ENCODE measurements at regions not wholly inside any gene's neighbourhood (a gene's known extent, or its start where the extent isn't known, plus 50 kb on each side); places are given as distances from the start of the nearest gene placed in this dataset.

DNA sequence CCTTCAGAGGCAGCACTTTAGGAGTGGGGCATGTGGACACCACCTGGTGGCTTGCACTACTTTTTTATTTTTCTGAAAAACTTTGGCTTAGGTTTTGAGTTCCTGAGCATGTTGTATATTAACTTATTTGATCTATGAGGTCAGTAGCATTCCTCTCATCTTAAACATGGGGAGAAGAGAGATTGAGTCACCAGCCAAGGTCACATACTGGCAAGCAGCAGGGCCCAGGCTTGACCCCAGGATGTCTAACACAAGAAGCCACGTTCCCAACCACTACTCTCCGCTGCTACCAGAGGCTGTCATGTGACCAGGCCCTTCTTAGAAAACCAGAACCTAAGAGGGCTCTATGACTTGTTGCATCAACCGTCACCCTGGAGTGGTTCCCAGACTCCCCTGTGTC lies 210.3 kb upstream of the GPR26 start:
- no peak for DNase-seq (ENCODE audit: low read depth)

- no peak for DNase-seq (ENCODE audit: low read depth)
Observed at GRCh38 chr10:123458933-123459332, 207.2 kb upstream of the GPR26 start.

DNA sequence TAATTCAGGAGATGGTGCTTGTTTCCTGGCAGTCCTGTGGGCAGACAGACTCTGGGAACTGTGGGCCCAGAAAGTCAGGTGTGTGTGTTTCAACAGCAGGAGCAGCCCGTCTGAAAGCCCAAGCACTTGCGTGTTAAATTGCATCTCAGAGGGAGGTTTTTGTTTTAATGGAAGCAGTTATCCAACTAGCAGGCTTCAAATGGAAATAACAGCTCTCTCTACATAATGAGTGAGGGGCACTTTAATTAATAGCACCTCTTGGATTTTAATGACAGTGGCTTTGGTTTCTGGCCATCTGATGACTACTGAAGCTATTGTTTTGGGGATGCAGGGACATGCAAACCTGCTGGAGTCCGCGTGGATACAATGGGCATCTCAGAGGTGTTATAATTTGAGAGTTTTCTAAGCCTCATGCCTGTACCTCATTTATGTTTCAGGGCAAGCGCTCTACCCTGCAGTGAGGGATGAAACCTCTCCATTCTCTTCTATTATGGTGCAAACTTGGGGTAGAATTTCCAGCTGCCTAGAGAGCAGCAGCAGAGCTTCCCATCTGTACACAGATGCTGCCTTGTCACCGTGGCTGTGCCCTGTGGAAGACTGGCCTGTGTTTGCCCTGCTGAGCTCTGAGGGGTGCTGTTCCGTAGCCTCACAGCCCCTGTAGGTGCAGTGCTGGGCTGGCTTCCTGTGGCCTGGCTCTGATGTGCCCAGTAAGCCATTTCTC lies 206.6 kb upstream of the GPR26 start:
- no peak for DNase-seq (ENCODE audit: low read depth)

GRCh38 chr10:123462246-123462645 lies 203.9 kb upstream of the GPR26 start:
- DNase-seq (ENCODE audit: low read depth) = no peak

GRCh38 chr10:123462756-123463155 lies 203.4 kb upstream of the GPR26 start:
- DNase-seq (ENCODE audit: low read depth) = no peak

DNA sequence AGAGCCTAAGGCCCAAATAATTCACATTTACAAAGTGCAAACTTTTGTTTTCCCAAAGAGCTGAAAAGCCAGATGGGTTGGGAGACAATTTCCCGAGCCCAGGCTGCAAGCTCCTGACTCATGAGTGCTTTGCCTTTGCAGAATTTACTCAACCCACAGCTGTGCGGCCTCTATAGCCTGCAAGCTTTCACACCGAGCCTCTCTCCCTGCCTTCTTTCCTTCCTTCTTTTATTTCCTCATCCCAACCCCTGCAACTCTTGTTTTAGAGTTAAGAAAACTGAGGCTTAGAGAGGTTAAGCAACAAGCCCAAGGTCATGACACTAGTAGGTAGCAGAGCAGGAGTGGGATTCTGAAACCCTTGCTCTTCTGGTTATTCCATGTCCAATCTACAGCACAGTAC lies 203.0 kb upstream of the GPR26 start:
- no peak for DNase-seq (ENCODE audit: low read depth)

DNA sequence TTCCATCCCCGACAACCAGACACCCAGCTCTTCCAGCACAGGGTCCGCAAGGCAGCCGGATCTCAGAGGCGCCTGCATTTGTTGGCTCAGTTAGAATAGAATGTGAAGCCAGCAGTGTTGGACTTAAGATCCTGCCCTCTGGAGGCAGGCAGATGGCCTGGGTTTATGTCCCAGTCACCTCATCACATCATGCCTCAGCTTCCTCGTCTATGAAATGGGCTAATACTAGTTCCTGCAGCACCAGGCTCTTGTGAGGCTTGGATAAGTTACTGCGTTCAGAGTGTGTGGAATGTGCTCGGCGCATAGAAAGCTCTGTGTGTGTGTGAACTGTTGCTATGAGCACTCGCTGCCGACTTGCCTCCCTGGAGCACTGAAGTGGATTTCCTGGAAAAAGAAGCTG lies 202.5 kb upstream of the GPR26 start:
- no peak for DNase-seq (ENCODE audit: low read depth)

GRCh38 chr10:123464430-123465323 lies 201.5 kb upstream of the GPR26 start:
- no peak for DNase-seq (ENCODE audit: low read depth)

GRCh38 chr10:123470336-123470921 lies 195.7 kb upstream of the GPR26 start:
- DNase-seq (ENCODE audit: low read depth) = no peak

- DNase-seq (ENCODE audit: low read depth) = no peak
Observed at GRCh38 chr10:123471811-123472210, 194.3 kb upstream of the GPR26 start.

DNA sequence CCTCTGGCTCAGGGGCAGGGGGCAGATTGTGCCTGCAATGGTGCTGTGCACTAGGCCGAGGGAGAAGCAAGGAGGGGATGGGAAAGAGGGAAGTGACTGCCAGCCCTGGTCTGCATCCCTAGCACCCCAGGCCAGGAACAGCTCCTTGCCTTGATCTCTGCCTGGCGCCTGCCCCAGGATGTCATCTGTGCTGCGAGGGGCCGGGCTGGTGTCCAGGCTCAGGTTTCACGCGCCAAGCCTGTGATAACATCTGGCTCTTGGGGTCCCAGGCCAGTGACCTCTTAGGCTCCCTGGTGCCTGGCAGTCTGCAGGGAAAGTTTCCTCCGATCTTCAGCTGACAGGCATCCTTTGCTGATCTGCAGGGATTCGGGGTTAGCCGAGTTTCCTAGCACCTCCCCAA lies 193.5 kb upstream of the GPR26 start:
- DNase-seq (ENCODE audit: low read depth) = no peak

DNA sequence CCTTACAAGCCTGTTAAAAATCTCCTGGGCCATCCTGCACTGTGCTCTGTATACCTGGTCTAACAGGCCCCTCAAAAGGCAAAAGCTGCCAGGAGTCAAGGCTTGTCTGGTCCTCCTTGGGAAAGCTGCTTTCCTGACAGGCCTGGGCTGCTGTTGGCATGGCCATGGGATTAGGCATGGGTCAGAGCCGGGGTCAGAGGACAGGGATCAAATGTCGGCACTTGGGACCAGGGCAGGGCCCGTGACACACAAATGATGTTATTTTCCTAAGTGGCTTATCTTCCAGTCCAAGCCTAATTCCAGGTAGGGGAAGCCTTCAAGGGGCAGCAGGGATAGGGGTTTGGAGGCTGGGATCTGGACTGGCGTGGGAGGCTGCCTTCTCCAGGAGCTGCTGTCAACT lies 191.5 kb upstream of the GPR26 start:
- DNase-seq (ENCODE audit: low read depth) = no peak

GRCh38 chr10:123475466-123475865 lies 190.7 kb upstream of the GPR26 start:
- no peak for DNase-seq (ENCODE audit: low read depth)

DNA sequence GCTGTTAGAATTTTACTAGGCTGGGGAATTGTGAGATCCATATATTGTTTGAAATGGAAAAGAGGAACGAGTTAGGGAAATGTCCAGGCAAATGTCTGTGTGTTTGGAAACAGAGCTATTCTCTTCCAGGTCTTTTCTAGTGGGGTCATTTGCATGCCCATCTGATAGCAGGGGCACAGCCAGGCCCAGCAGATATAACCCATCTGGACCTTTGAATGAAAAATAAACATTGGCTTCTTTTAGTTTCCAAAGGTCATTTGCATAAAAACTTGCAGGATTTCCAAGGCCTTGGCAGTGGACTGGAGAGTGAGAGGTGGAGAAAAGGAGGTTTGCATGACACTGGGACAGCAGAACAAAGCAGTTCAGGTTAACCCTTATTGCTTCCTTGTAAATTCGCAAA lies 188.0 kb upstream of the GPR26 start:
- no peak for DNase-seq (ENCODE audit: low read depth)

DNA sequence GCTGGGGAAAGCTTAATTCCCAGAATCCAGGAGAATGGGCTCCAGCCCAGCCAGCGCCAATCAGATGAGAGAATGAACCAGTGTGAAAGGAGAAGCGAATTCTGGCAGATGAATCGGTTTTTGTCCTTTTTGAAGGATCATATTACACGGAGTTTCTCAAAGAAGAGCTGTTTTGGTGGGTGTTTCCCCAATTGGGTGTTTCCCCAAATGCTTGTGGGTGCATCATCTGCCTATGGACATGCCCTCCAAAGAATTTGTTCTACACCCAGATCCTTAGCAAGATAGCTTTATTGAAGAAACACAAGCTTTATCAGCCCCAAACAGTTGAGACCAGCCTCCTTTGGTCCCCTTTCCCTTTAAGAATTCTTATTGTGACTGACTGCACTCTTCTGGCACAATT lies 186.5 kb upstream of the GPR26 start:
- no peak for DNase-seq (ENCODE audit: low read depth)

- no peak for DNase-seq (ENCODE audit: low read depth)
Observed at GRCh38 chr10:123480344-123480743, 185.8 kb upstream of the GPR26 start.

DNA sequence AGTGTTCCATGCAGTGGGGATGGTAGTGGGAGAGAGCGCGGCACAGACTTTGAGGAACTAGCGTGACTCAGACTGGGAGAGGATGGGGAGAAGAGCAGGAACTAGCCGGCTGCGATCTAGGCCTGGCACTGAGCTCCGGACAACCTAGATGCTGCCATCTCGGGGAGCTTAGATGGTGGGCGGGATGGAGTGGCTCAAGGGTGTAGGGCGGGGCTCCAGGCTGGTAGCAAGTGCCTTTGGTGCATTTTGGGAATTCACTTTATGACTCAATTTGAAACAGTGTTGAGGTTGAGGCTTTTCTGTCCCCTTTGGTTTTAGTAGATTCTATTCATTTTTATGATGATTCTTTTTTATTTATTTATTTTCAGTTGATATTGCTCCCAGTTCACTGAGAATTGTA lies 185.3 kb upstream of the GPR26 start:
- DNase-seq (ENCODE audit: low read depth) = no peak

DNA sequence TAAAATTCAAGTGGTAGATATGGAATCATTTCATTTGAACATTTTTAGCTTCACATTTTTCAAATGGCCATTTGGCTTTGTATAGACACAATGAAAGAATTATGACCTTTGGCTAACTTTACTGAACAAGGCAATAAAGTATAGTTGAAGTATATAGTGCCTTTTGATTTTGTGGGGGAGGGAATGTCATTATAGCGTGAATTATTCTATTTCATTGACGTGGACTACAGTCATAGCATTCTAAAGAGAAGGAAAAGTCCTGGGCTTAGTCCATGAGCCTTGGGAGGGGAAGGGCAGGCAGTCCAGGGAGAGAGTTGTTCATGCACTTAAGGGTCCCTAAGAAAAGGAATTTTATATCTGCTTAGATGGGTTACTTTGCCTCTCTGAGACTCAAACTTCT lies 181.4 kb upstream of the GPR26 start:
- DNase-seq (ENCODE audit: low read depth) = no peak

GRCh38 chr10:123485341-123485960 lies 180.7 kb upstream of the GPR26 start:
- no peak for DNase-seq (ENCODE audit: low read depth)

- DNase-seq (ENCODE audit: low read depth) = no peak
Observed at GRCh38 chr10:123488436-123488835, 177.7 kb upstream of the GPR26 start.

DNA sequence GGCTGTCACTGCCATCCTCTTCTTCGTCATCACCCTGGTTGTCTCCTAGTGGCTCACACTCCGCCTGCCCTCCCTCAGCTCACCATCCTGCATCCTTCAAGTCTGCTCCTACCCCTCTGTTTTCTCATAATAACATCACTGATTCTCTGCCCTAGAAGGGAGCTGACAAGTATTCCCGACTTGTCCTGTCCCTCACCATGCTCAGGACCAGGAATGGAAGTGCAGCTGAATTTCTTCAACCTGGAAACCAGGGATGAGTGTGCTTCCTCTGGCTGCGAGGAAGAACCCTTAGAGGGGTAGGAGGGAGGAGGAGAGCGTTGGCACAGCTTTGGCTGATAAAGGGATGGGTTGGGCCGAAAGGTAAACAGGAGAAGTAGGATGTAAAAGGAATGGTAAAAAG lies 174.8 kb upstream of the GPR26 start:
- no peak for DNase-seq (ENCODE audit: low read depth)

DNA sequence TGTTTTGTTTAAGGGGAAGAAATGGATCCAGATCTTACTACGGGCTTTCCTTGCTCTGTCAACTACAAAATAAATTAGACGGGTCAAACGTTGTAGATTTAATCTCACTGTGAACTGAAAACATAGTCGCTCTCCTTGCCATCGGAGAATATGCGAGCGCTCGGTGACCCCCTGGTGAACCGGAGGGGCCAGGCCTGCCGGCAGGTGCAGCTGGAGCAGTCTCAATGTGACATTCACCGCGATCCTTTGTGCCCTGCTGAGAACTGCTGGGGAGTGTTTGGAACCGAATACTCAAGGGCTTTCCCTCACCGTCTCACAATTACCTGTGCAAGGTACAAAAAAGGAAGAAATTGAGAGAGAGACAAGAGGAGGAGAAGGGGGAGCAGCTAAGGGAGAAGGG lies 174.1 kb upstream of the GPR26 start:
- no peak for DNase-seq (ENCODE audit: low read depth)

DNA sequence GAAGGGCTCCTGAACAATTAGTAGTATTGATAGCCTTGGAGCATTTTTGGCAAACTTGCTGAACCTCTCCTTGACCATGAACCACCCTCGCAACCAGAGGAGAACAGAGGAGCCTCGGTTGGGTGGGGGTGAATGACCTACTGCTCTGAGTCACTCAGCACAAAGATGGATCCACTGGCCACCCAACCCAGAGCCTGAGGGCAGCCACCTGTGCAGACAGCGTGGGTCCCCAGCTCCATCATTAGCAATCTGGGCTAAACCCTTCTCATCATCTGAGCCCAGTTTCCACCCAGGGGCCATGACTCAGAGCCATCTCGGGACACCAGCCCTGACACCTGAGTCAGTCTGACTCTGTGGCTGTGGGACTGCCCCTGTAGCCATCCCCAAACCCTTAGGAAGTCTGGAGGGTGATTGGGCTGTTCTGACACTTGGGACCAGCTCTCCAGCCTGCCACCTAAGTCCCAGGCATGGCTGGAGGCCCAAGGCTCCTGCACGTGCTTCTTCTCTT lies 171.8 kb upstream of the GPR26 start:
- no peak for DNase-seq (ENCODE audit: low read depth)
